H9 (cell line): ENCODE measurements at regions not wholly inside any gene's neighbourhood (a gene's known extent, or its start where the extent isn't known, plus 50 kb on each side); places are given as distances from the start of the nearest gene placed in this dataset.

ENCODE experiments used
- DNase-seq: peaks from one replicate; pipeline ENCODE4 v3.0.0-alpha.2; 2017
- H2AFZ ChIP-seq: one replicate; pipeline ENCODE4 v1.6.1; 2013; ENCODE audit warnings: mild to moderate bottlenecking, low read length, control low read depth, moderate library complexity
- H2AK5ac ChIP-seq: 2 replicates; pipeline ENCODE4 v1.6.1; 2013; ENCODE audit warnings: low read length, control low read depth, mixed read lengths; ENCODE audit not compliant: insufficient read length
- H2BK120ac ChIP-seq: one replicate; pipeline ENCODE4 v1.6.1; 2013; ENCODE audit warnings: low read depth, mild to moderate bottlenecking, low read length, control low read depth, inconsistent platforms; ENCODE audit not compliant: poor library complexity, severe bottlenecking
- H2BK12ac ChIP-seq: 2 replicates; pipeline ENCODE4 v1.6.1; 2013; ENCODE audit warnings: low read length, control low read depth, mixed read lengths, low read depth; ENCODE audit not compliant: insufficient read length
- H2BK15ac ChIP-seq: 2 replicates; pipeline ENCODE4 v1.6.1; 2013; ENCODE audit warnings: low read depth, low read length, control low read depth
- H2BK20ac ChIP-seq: one replicate; pipeline ENCODE4 v1.6.1; 2013; ENCODE audit warnings: low read depth, mild to moderate bottlenecking, low read length, control low read depth, inconsistent platforms; ENCODE audit not compliant: poor library complexity, severe bottlenecking
- H2BK5ac ChIP-seq: 2 replicates; pipeline ENCODE4 v1.6.1; 2013; ENCODE audit warnings: low read length, control low read depth, mixed read lengths; ENCODE audit not compliant: insufficient read length
- H3K14ac ChIP-seq: 2 replicates; pipeline ENCODE4 v1.6.1; 2013; ENCODE audit warnings: low read length, control low read depth; ENCODE audit not compliant: insufficient read depth
- H3K18ac ChIP-seq: 2 replicates; pipeline ENCODE4 v1.6.1; 2013; ENCODE audit warnings: low read depth, mild to moderate bottlenecking, mixed read lengths, low read length, control low read depth; ENCODE audit not compliant: insufficient read length
- H3K23ac ChIP-seq: 2 replicates; pipeline ENCODE4 v1.6.1; 2013; ENCODE audit warnings: low read length, control low read depth, mixed read lengths, low read depth; ENCODE audit not compliant: insufficient read length
- H3K23me2 ChIP-seq: 2 replicates; pipeline ENCODE4 v1.6.1; 2013; ENCODE audit warnings: low read depth, mild to moderate bottlenecking, mixed read lengths, low read length, control low read depth; ENCODE audit not compliant: insufficient read length, poor library complexity, severe bottlenecking
- H3K27ac ChIP-seq: 2 replicates; pipeline ENCODE4 v1.5.1; 2013; ENCODE audit warnings: low read length, control low read depth, mixed read lengths, low read depth; ENCODE audit not compliant: insufficient read length
- H3K27me3 ChIP-seq: 2 replicates; pipeline ENCODE4 v1.6.1; 2013; ENCODE audit warnings: low read length, control low read depth, inconsistent platforms; ENCODE audit not compliant: insufficient read depth
- H3K4ac ChIP-seq: 2 replicates; pipeline ENCODE4 v1.6.1; 2013; ENCODE audit warnings: low read depth, mild to moderate bottlenecking, control low read depth, inconsistent platforms, low read length, moderate library complexity
- H3K4me1 ChIP-seq: 2 replicates; pipeline ENCODE4 v1.6.1; 2013; ENCODE audit warnings: low read length, control low read depth, inconsistent platforms; ENCODE audit not compliant: insufficient read depth
- H3K4me2 ChIP-seq: 2 replicates; pipeline ENCODE4 v1.6.1; 2013; ENCODE audit warnings: low read length, control low read depth, mixed read lengths; ENCODE audit not compliant: insufficient read length, insufficient read depth
- H3K56ac ChIP-seq: 2 replicates; pipeline ENCODE4 v1.6.1; 2013; ENCODE audit warnings: low read depth, mild to moderate bottlenecking, mixed read lengths, low read length, control low read depth; ENCODE audit not compliant: insufficient read length
- H3K79me1 ChIP-seq: 2 replicates; pipeline ENCODE4 v1.6.1; 2013; ENCODE audit warnings: low read depth, mild to moderate bottlenecking, moderate library complexity, low read length, control low read depth, inconsistent platforms; ENCODE audit not compliant: insufficient read depth, poor library complexity, severe bottlenecking
- H3K79me2 ChIP-seq: 2 replicates; pipeline ENCODE4 v1.6.1; 2013; ENCODE audit warnings: low read length, control low read depth, inconsistent platforms; ENCODE audit not compliant: insufficient read depth
- H3K9ac ChIP-seq: 2 replicates; pipeline ENCODE4 v1.6.1; 2013; ENCODE audit warnings: low read length, control low read depth, mixed read lengths; ENCODE audit not compliant: insufficient read length; ENCODE audit errors: extremely low read depth
- H3K9me3 ChIP-seq: one replicate; pipeline ENCODE4 v1.6.1; 2013; ENCODE audit warnings: low read depth, low read length, inconsistent platforms; ENCODE audit not compliant: control insufficient read depth
- H3T11ph ChIP-seq: one replicate; pipeline ENCODE4 v1.6.1; 2013; ENCODE audit warnings: mild to moderate bottlenecking, low read length, control low read depth, inconsistent platforms
- H4K20me1 ChIP-seq: one replicate; pipeline ENCODE4 v1.6.1; 2013; ENCODE audit not compliant: control insufficient read depth, insufficient read length, insufficient read depth
- H4K5ac ChIP-seq: 2 replicates; pipeline ENCODE4 v1.6.1; 2013; ENCODE audit warnings: low read depth, mild to moderate bottlenecking, mixed read lengths, low read length, control low read depth; ENCODE audit not compliant: insufficient read length
- H4K8ac ChIP-seq: replicated peaks from 2 replicates; pipeline ENCODE4 v1.6.1; 2013; ENCODE audit warnings: low read length, control low read depth, mixed read lengths, low read depth; ENCODE audit not compliant: insufficient read length
- H4K91ac ChIP-seq: 2 replicates; pipeline ENCODE4 v1.6.1; 2013; ENCODE audit warnings: low read depth, mild to moderate bottlenecking, moderate library complexity, mixed read lengths, low read length, control low read depth; ENCODE audit not compliant: insufficient read length
- H3K27ac Mint-ChIP-seq, 3 experiments: 2 replicates in 2 of 3; 3 replicates in 1 of 3; pipeline ENCODE4 v1.8.0; 2020 to 2021; ENCODE audit warnings: mixed read lengths in 3 of 3, mild to moderate bottlenecking in 1 of 3, moderate library complexity in 1 of 3
- H3K27me3 Mint-ChIP-seq: 2 replicates; pipeline ENCODE4 v1.8.0; 2021; ENCODE audit warnings: low read depth, mild to moderate bottlenecking, moderate library complexity, mixed read lengths
- H3K36me3 Mint-ChIP-seq, 3 experiments: 2 replicates in 2 of 3; 3 replicates in 1 of 3; pipeline ENCODE4 v1.8.0; 2020 to 2021; ENCODE audit warnings: low read depth in 3 of 3, mixed read lengths in 3 of 3; ENCODE audit not compliant: insufficient read depth in 1 of 3
- H3K4me1 Mint-ChIP-seq, 2 experiments: 2 replicates each; pipeline ENCODE4 v1.8.0; 2020; ENCODE audit warnings: mixed read lengths in 2 of 2
- H3K4me3 Mint-ChIP-seq, 2 experiments: 2 replicates in 1 of 2; 3 replicates in 1 of 2; pipeline ENCODE4 v1.8.0; 2020 to 2021; ENCODE audit warnings: mild to moderate bottlenecking in 2 of 2, mixed read lengths in 2 of 2, moderate library complexity in 1 of 2
- H3K9me3 Mint-ChIP-seq, 2 experiments: 2 replicates in 1 of 2; 3 replicates in 1 of 2; pipeline ENCODE4 v1.8.0; 2020; ENCODE audit warnings: mild to moderate bottlenecking in 2 of 2, mixed read lengths in 2 of 2, moderate library complexity in 1 of 2
- WGBS: extraction: QIAGEN DNeasy Blood & Tissue Kit; methylation state at CpG from one replicate; pipeline ENCODE4 v1.1.7; 2013; ENCODE audit warnings: missing lambda C conversion rate, low lambda C conversion rate, mixed read lengths; ENCODE audit not compliant: insufficient read length; ENCODE audit errors: extremely low coverage; 5-methylcytosine and 5-hydroxymethylcytosine counted together
- TF ChIP-seq, protein P1 (sequence below): fragments of 200-600 bp; sonication (generic); conservative IDR thresholded peaks from 3 replicates; pipeline ENCODE4 v1.8.0; 2021; ENCODE audit warnings: antibody characterized with exemption, mild to moderate bottlenecking

DNA sequence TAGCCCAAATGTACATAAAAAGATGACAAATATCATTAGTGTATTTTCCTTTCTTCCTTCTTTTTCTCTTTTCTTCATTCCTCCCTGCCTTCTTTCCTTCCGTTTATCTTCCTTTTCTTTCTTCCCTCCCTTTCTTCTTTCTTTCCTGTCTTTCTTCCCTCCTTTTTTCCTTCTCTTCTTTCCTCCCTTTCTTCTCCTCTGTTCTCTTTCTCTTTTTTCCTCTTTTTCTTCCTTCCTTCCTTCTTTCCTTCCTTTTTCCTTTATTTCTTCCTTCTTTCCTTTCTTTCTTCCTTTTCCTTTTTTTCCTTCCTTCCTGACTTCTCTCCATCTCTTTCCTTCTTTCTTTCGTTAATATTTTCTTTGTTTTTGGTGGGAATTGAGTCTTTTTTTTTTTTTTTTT lies 256.9 kb upstream of the CNTNAP5 start:
- WGBS, result no CpG with 5 or more reads among the region's 2 CpGs
- TF ChIP-seq, protein P1, sequence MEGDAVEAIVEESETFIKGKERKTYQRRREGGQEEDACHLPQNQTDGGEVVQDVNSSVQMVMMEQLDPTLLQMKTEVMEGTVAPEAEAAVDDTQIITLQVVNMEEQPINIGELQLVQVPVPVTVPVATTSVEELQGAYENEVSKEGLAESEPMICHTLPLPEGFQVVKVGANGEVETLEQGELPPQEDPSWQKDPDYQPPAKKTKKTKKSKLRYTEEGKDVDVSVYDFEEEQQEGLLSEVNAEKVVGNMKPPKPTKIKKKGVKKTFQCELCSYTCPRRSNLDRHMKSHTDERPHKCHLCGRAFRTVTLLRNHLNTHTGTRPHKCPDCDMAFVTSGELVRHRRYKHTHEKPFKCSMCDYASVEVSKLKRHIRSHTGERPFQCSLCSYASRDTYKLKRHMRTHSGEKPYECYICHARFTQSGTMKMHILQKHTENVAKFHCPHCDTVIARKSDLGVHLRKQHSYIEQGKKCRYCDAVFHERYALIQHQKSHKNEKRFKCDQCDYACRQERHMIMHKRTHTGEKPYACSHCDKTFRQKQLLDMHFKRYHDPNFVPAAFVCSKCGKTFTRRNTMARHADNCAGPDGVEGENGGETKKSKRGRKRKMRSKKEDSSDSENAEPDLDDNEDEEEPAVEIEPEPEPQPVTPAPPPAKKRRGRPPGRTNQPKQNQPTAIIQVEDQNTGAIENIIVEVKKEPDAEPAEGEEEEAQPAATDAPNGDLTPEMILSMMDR, result no peak

More for the DNA sequence above, 256.9 kb upstream of the CNTNAP5 start:
- H3K9me3 ChIP-seq, result no peaks in the 10 kb centered on the region
- no peak overlapping the region for H2BK12ac ChIP-seq
- no peak overlapping the region for H2BK15ac ChIP-seq
- no peak overlapping the region for H3K18ac ChIP-seq
- H4K20me1 ChIP-seq, result no peaks in the 10 kb centered on the region
- no peak overlapping the region for H3K14ac ChIP-seq
- no peaks in the 10 kb centered on the region for H3K79me2 ChIP-seq
- H3K9ac ChIP-seq, result no peak overlapping the region
- H3T11ph ChIP-seq, result no peak overlapping the region
- Mint-ChIP-seq H3K27ac (no peak overlapping the region; a peak in 1 of 7 replicates), H3K9me3 (peaks cover 2 to 4% of the 10 kb centered on the region in 2 experiments; a peak in 3 of 5 replicates), H3K4me1 (no peaks in the 10 kb centered on the region), H3K4me3 (no peak overlapping the region), H3K36me3 (no peaks in the 10 kb centered on the region; a peak in 1 of 7 replicates), H3K27me3 (no peaks in the 10 kb centered on the region; the same call in 1 of the 2 replicates)
- no peaks in the 10 kb centered on the region for H3K4me1 ChIP-seq
- no peaks in the 10 kb centered on the region for H3K79me1 ChIP-seq
- H4K5ac ChIP-seq, result no peak overlapping the region
- no peak for DNase-seq
- no peak overlapping the region for H2BK120ac ChIP-seq
- no peak overlapping the region for H2BK5ac ChIP-seq
- H2BK20ac ChIP-seq, result no peak overlapping the region
- H4K8ac ChIP-seq, result no peak overlapping the region
- no peak overlapping the region for H2AFZ ChIP-seq
- no peak overlapping the region for H3K56ac ChIP-seq
- no peak overlapping the region for H4K91ac ChIP-seq
- H3K23ac ChIP-seq, result no peak overlapping the region
- no peak overlapping the region for H2AK5ac ChIP-seq
- no peak overlapping the region for H3K4ac ChIP-seq
- H3K27ac ChIP-seq, result no peak overlapping the region
- no peak overlapping the region for H3K4me2 ChIP-seq
- H3K23me2 ChIP-seq, result no peaks in the 10 kb centered on the region
- no peaks in the 10 kb centered on the region for H3K27me3 ChIP-seq
